Psoas muscle (tissue), 7 donors: ENCODE measurements at regions not wholly inside any gene's neighbourhood (a gene's known extent, or its start where the extent isn't known, plus 50 kb on each side); places are given as distances from the start of the nearest gene placed in this dataset.
A peak's percentile ranks its signal among the peaks of the same experiment; 100 is the strongest.
"Not testable (repeated sequence)": the region's sequence is repeated elsewhere in the genome, so short reads cannot be mapped to it uniquely, and the experiment has no call there.

ENCODE experiments used
- ATAC-seq, 4 donors: fragments of 200-7000 bp; cut with Tn5 transposase; one replicate each; pipeline ENCODE4 v1.9.1; 2020; ENCODE audit warnings: moderate library complexity in 3 of 4, mild to moderate bottlenecking in 2 of 4
- DNase-seq, 2 donors: peaks; one replicate each; pipeline ENCODE4 v3.0.0-alpha.2; 2020
- H3K27ac ChIP-seq: fragments of 200-600 bp; one replicate; pipeline ENCODE4 v1.8.0; 2022
- H3K27me3 ChIP-seq, 3 donors: fragments of 200-600 bp in 1 of 3; one replicate each; pipeline versions ENCODE4 v1.6.1 to v1.8.0; 2013 to 2022; ENCODE audit warnings: low read length in 2 of 3, mild to moderate bottlenecking in 2 of 3, moderate library complexity in 1 of 3; ENCODE audit not compliant: insufficient read depth in 3 of 3
- H3K36me3 ChIP-seq, 2 donors: fragments of 200-600 bp in 1 of 2; one replicate each; pipeline versions ENCODE4 v1.6.1 to v1.8.0; 2013 to 2022; ENCODE audit warnings: low read depth in 1 of 2, mild to moderate bottlenecking in 1 of 2, moderate library complexity in 1 of 2; ENCODE audit not compliant: insufficient read depth in 1 of 2
- H3K4me1 ChIP-seq: fragments of 200-600 bp; one replicate; pipeline ENCODE4 v1.8.0; 2022
- H3K4me3 ChIP-seq: fragments of 200-600 bp; one replicate; pipeline ENCODE4 v1.8.0; 2022; ENCODE audit warnings: mild to moderate bottlenecking
- H3K9me3 ChIP-seq: fragments of 200-600 bp; one replicate; pipeline ENCODE4 v1.8.0; 2022
- CTCF ChIP-seq: fragments of 200-600 bp; IDR thresholded peaks from one replicate; pipeline ENCODE4 v1.8.0; 2022; ENCODE audit warnings: antibody characterized with exemption
- WGBS, 3 donors: extraction: QIAGEN DNeasy Blood & Tissue Kit; methylation state at CpG; one replicate each; pipeline versions ENCODE4 v1.1.6 to v1.1.7; 2013; 5-methylcytosine and 5-hydroxymethylcytosine counted together
- intact Hi-C, 2 donors: fragments of 100-400 bp; cut with DNase I; formaldehyde crosslinking; loops; one replicate each; pipeline versions ENCODE4 v1.11.0 to v1.14.2; 2022
- donor health status: healthy with polysubstance abuse.
- donor health status: DM: no; HTN: no; CAD: no; lungs with moderate emphysema.
- donor health status: Bipolar disorder and iron deficiency.
- donor health status: healthy.
- donor health status: DM: yes; HTN: yes; CAD: no.
- donor health status: DM: no; HTN: no; CAD: no.
- donor health status: DM: yes; HTN: yes; CAD: no.

DNA sequence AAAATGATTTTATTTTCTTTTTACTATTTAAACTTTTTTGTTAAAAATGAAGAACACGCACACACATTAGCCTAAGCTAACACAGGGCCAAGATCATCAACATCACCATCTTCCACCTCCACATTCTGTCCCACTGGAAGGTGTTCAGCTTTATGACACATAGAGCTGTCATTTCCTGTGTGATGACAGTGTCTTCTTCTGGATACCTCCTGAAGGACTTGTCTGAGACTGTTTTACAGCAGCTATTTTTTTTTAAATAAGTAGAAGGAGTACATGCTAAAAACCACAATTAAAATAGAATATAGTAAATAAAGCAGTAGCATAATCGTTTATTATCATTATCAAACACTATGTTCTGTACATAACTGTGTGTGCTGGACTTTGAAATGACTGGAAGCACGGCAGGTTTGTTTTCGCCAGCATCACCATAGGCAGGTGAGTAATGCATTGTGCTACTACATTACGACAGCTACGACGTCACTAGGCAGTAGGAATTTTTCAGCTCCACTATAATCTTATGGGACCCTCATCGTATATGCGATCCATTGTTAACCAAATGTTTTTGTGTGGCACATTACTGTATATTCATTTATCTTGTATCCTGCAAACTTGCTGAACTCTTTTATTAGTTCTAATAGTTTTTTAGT lies 72.8 kb downstream of the KLF15 start:
- DNase-seq: no peak
- WGBS, 3 donors: 84 to 94% (median 84%) methylated on average over 9 of the region's 9 CpGs
- Histone ChIP-seq H3K27me3 (no peaks in the 10 kb centered on the region), H3K4me3 (no peak overlapping the region), H3K9me3 (no peaks in the 10 kb centered on the region), H3K4me1 (peaks cover 13% of the 10 kb centered on the region), H3K36me3 (no peaks in the 10 kb centered on the region), H3K27ac (no peak overlapping the region)
- intact Hi-C loops: no loop called here
- no peak for TF ChIP-seq CTCF
- ATAC-seq: no peak

DNA sequence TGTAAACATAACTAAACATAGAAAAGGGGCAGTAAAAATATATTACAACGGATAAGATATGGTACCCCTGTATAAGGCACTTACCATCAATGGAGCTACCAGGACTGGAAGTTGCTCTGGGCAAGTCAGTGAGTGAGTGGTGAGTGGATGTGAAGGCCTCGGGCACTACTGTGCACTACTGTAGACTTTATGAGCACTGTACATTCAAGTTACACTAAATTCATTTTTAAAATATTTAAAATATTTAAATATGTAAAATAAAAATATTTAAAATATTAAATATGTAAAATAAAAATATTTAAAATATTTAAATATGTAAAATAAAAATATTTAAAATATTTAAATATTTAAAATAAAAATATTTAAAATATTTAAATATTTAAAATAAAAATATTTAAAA lies 73.6 kb downstream of the KLF15 start:
- intact Hi-C loops: not testable (repeated sequence)
- WGBS, 3 donors: 84 to 97% (median 95%) methylated on average over 2 of the region's 2 CpGs

GRCh38 chr3:126279853-126280252 lies 77.4 kb downstream of the KLF15 start:
- DNase-seq: no peak
- no peaks in the 10 kb centered on the region for H3K4me1 ChIP-seq
- TF ChIP-seq CTCF: no peak
- WGBS, 3 donors: 83 to 92% (median 88%) methylated on average over 1 of the region's 1 CpG
- no peaks in the 10 kb centered on the region for H3K9me3 ChIP-seq
- H3K4me3 ChIP-seq: no peak overlapping the region
- H3K36me3 ChIP-seq: no peaks in the 10 kb centered on the region
- intact Hi-C loops: no loop called here
- H3K27me3 ChIP-seq: no peaks in the 10 kb centered on the region
- no peak overlapping the region for H3K27ac ChIP-seq
- ATAC-seq: no peak

More for the DNA sequence above, 73.6 kb downstream of the KLF15 start:
- ATAC-seq, H3K9me3 ChIP-seq, DNase-seq, H3K27ac ChIP-seq, H3K4me3 ChIP-seq, H3K27me3 ChIP-seq, H3K36me3 ChIP-seq: not testable (repeated sequence)
- H3K4me1 ChIP-seq: peaks cover 13% of the 10 kb centered on the region

DNA sequence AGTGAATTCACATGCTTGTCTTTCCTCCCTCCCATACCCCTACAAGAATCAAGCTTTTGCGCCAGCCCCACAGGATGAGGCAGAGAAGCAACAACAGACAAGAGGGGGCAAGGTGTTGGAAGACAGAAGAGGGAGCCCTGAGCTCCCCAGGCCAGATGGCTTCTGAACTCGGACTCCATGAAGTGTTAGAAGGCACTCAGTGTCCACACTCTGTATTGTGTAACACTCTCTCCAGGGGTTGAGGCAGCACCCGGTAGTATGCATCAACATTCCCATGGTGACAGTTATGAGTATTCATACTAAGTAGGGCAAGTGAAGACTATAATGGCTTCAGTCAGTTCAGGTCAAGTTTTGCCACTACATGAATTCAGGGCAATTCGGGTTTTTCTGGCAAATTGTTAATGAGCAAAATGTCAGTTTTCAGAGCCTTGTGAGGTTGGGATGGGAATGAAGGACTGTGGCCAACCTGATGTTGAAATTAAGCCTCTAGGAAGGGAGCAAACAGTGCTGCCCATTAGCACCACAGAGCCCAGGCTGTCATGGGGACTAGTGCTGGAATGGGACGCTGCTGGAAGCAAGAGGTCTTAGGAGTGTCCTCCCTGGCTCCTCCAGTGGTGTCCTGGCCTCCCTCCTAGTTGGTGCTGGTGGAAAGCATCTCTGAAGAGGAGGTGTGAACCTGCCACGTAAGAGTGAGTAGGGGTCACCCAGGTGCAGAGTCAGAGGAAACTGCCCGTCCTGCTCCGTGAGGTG lies 79.4 kb downstream of the KLF15 start:
- peak in 3 of 4 donors; percentile 70 to 85 (median 76) for ATAC-seq
- H3K4me3 ChIP-seq: no peak overlapping the region
- H3K36me3 ChIP-seq: no peaks in the 10 kb centered on the region
- 71 to 84% (median 77%) methylated on average over 8 of the region's 8 CpGs for WGBS, 3 donors
- no peaks in the 10 kb centered on the region for H3K4me1 ChIP-seq
- intact Hi-C loops: no loop called here
- H3K27me3 ChIP-seq: no peaks in the 10 kb centered on the region
- H3K9me3 ChIP-seq: no peaks in the 10 kb centered on the region
- TF ChIP-seq CTCF: no peak
- no peak overlapping the region for H3K27ac ChIP-seq
- no peak for DNase-seq

- TF ChIP-seq CTCF: no peak
- Histone ChIP-seq H3K27ac (no peak overlapping the region), H3K36me3 (no peaks in the 10 kb centered on the region), H3K9me3 (no peaks in the 10 kb centered on the region), H3K4me3 (no peak overlapping the region), H3K4me1 (peaks cover 7% of the 10 kb centered on the region), H3K27me3 (no peaks in the 10 kb centered on the region)
- DNase-seq (no peak), ATAC-seq (no peak)
- 88 to 96% (median 89%) methylated on average over 2 of the region's 2 CpGs for WGBS, 3 donors
- intact Hi-C loops: no loop called here
Observed at GRCh38 chr3:126275620-126275904, 81.6 kb downstream of the KLF15 start.
